ENCODE measurements at regions not wholly inside any gene's neighbourhood (a gene's known extent, or its start where the extent isn't known, plus 50 kb on each side); places are given as distances from the start of the nearest gene placed in this dataset.

DNA sequence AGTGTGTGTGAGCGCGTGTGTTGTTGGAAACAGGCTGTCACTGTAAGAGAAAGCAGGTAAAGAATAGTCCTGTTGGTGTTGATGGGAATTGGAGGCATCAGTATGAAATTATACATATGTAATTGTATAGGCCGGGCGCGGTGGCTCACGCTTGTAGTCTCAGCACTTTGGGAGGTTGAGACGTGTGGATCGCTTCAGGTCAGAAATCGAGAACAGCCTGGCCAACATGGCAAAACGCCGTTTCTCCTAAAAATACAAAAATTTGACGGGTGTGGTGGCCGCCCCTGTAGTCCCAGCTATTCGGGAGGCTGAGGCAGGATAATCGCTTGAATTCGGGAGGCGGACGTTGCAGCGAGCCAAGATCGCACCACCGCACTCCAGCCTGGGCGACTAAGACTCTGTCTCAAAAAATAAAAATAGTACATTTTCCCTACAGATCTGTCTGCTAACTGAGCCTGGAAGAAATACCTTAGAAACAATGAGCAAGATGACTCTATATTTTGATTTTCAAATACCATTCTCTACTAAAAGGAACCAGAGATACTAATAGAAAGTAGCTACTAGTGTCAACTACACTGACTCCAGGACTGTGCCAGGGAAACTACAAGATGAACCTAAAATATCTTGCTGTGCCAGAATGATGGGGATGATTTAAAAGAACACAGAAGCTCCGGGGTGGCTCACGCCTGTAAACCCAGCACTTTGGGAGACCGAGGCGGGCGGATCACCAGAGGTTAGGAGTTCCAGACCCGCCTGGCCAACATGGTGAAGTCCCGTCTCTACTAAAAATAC, 110.8 kb downstream of the TRIM27 start:
- ChIA-PET POLR2A (ENCODE audit: unreplicated experiment) (no interaction called here), CTCF (no interaction called here)
- no peaks in the 10 kb centered on the region for H3K79me2 ChIP-seq (ENCODE audit: low read depth)
- no peak overlapping the region for H3K4me2 ChIP-seq
- no peaks in the 10 kb centered on the region for H3K27me3 ChIP-seq (ENCODE audit: insufficient read depth, low read depth)
- H3K36me3 ChIP-seq (ENCODE audit: low read depth) = no peaks in the 10 kb centered on the region
- H2AFZ ChIP-seq = no peak overlapping the region
- intact Hi-C loops (cut with micrococcal nuclease; ENCODE audit: unreplicated experiment) = no loop called here
- no peaks in the 10 kb centered on the region for H3K9me2 ChIP-seq (ENCODE audit: insufficient read depth)
- H4K20me1 ChIP-seq (ENCODE audit: insufficient read depth) = no peaks in the 10 kb centered on the region
- BruUV-seq (replicated peaks) = no TSS peak
- no peak for DNase-seq
- TF ChIP-seq, protein P1, sequence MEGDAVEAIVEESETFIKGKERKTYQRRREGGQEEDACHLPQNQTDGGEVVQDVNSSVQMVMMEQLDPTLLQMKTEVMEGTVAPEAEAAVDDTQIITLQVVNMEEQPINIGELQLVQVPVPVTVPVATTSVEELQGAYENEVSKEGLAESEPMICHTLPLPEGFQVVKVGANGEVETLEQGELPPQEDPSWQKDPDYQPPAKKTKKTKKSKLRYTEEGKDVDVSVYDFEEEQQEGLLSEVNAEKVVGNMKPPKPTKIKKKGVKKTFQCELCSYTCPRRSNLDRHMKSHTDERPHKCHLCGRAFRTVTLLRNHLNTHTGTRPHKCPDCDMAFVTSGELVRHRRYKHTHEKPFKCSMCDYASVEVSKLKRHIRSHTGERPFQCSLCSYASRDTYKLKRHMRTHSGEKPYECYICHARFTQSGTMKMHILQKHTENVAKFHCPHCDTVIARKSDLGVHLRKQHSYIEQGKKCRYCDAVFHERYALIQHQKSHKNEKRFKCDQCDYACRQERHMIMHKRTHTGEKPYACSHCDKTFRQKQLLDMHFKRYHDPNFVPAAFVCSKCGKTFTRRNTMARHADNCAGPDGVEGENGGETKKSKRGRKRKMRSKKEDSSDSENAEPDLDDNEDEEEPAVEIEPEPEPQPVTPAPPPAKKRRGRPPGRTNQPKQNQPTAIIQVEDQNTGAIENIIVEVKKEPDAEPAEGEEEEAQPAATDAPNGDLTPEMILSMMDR (conservative IDR thresholded peaks at IDR 0.05) = no peak
- TF ChIP-seq EZH2 (IDR thresholded peaks at IDR 0.05; ENCODE audit: low read depth) = no peak
- H3K9me3 ChIP-seq (ENCODE audit: insufficient read depth, low read depth) = no peaks in the 10 kb centered on the region
- no peak overlapping the region for H3K4me3 ChIP-seq
- peaks cover 10% of the 10 kb centered on the region for H3K4me1 ChIP-seq (replicated peaks; ENCODE audit: insufficient read depth)
- peaks cover 6% of the 10 kb centered on the region; the same call in 1 of the 2 replicates for H3F3A ChIP-seq (ENCODE audit: insufficient read depth, low read depth)
- H3K27ac ChIP-seq = no peak overlapping the region

DNA sequence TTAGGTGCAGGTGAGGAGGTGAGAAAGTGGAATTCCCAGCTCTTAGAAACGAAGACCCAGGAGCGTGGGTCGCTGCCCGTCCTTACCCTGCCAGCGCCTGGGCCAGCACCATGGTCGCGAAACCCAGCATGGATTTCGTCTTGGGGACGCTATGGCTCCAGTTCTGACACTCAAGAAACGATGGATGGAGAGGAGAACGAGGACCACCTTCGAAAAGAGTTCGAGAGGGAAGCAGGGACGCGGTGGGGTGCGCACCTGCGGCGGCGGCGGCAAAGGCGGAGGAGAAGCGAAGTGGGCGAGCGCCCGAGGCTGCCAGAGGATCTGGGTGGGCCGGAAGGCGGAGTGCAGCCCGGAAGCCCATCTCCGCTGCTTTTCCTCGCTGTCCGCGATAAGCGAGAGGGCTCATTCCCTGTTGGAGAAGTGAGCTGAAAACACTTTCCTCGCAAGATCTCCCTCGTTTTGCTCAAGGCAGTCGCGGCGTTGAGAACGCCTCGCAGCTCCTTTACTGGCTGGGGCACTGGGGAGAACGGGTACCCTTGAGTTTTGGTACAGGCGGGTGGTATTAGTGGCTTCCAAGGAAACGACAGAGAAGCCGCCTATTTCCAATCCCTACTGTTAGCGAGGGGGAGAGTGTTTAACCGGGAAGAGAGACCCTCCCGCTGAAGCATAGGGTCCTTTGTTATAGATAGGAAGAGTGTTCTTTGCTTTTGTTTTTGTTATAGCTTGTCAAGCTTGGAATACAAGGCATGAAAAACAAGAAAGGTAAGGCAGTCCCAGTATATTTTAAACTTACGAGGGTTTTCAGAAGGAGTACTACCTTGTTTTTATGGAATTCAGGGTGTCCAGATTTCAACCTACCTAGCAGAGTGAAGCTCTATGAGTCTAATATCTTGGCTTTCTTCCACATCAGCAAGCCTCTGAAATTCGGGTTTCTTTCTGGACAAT, 109.5 kb downstream of the TRIM27 start:
- peaks cover 6% of the 10 kb centered on the region; the same call in 1 of the 2 replicates for H3F3A ChIP-seq (ENCODE audit: insufficient read depth, low read depth)
- no peak overlapping the region for H2AFZ ChIP-seq
- H3K4me3 ChIP-seq = no peak overlapping the region
- intact Hi-C loops (cut with micrococcal nuclease; ENCODE audit: unreplicated experiment) = no loop called here
- no peaks in the 10 kb centered on the region for H3K36me3 ChIP-seq (ENCODE audit: low read depth)
- H3K9me2 ChIP-seq (ENCODE audit: insufficient read depth) = no peaks in the 10 kb centered on the region
- no peaks in the 10 kb centered on the region for H3K9me3 ChIP-seq (ENCODE audit: insufficient read depth, low read depth)
- no peak for DNase-seq
- no peak for TF ChIP-seq EZH2 (IDR thresholded peaks at IDR 0.05; ENCODE audit: low read depth)
- TF ChIP-seq, protein P1 (conservative IDR thresholded peaks at IDR 0.05) = no peak
- ChIA-PET POLR2A (ENCODE audit: unreplicated experiment) (no interaction called here), CTCF (no interaction called here)
- H3K79me2 ChIP-seq (ENCODE audit: low read depth) = no peaks in the 10 kb centered on the region
- H4K20me1 ChIP-seq (ENCODE audit: insufficient read depth) = no peaks in the 10 kb centered on the region
- no peaks in the 10 kb centered on the region for H3K27me3 ChIP-seq (ENCODE audit: insufficient read depth, low read depth)
- no TSS peak for BruUV-seq (replicated peaks)
- H3K4me1 ChIP-seq (replicated peaks; ENCODE audit: insufficient read depth) = peaks cover 10% of the 10 kb centered on the region
- H3K27ac ChIP-seq = no peak overlapping the region
- H3K4me2 ChIP-seq = no peak overlapping the region

DNA sequence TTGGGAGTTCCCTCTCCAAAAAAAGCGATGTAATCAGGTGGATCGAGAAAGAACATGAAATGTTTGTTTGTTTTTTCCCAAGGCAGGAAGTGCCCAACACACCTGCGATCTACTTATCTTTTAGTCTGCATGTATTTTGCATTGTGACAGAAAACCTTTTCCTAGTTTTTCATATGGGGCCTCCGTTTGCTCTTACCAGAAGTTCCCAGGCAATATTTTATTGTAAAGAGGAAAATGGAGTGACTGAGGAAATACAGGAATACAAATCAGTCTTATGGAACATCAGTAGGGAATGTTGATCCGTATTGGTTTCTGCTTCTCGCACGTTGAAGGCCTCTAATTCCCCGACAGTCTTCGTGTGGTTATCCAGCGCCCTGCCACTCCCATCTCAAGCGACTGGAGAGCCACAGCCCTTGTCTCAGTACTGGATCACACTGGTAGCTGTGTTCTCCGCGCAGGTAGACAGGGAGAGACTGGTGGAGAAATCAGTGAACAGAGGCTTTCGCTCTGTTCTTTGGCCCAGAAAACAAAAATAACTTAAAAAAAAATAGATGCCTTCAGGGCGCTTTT, 107.4 kb downstream of the TRIM27 start:
- Histone ChIP-seq H4K20me1 (ENCODE audit: insufficient read depth) (no peaks in the 10 kb centered on the region), H2AFZ (peak overlapping the region; percentile 79), H3K79me2 (ENCODE audit: low read depth) (no peaks in the 10 kb centered on the region), H3K27ac (no peak overlapping the region), H3F3A (ENCODE audit: insufficient read depth, low read depth) (peaks cover 6% of the 10 kb centered on the region; the same call in 1 of the 2 replicates), H3K4me1 (replicated peaks; ENCODE audit: insufficient read depth) (peaks cover 10% of the 10 kb centered on the region), H3K4me2 (peak overlapping the region; percentile 90), H3K27me3 (ENCODE audit: insufficient read depth, low read depth) (no peaks in the 10 kb centered on the region), H3K4me3 (peak overlapping the region; percentile 65), H3K9me3 (ENCODE audit: insufficient read depth, low read depth) (no peaks in the 10 kb centered on the region), H3K36me3 (ENCODE audit: low read depth) (no peaks in the 10 kb centered on the region), H3K9me2 (ENCODE audit: insufficient read depth) (no peaks in the 10 kb centered on the region)
- TF ChIP-seq EZH2 (IDR thresholded peaks at IDR 0.05; ENCODE audit: low read depth) = no peak
- TF ChIP-seq, protein P1 (conservative IDR thresholded peaks at IDR 0.05) = no peak
- no TSS peak for BruUV-seq (replicated peaks)
- intact Hi-C loops (cut with micrococcal nuclease; ENCODE audit: unreplicated experiment) = no loop called here
- ChIA-PET POLR2A (ENCODE audit: unreplicated experiment) (no interaction called here), CTCF (no interaction called here)
- no peak for DNase-seq

Data from PC-9 (cell line).